GM20431 (cell line): ENCODE measurements at regions not wholly inside any gene's neighbourhood (a gene's known extent, or its start where the extent isn't known, plus 50 kb on each side); places are given as distances from the start of the nearest gene placed in this dataset.

ENCODE experiments used
- in situ Hi-C: fragments of 300-500 bp; cut with MseI, MboI; formaldehyde crosslinking; loops from one replicate; pipeline ENCODE4 v1.15.0; 2020; ENCODE audit warnings: low sequenced_read_pairs; ENCODE audit not compliant: unreplicated experiment

- in situ Hi-C loops, result no loop called here
These were observed 212.3 kb upstream of the GRAMD2B start for GRCh38 chr5:126210955-126211354.

GRCh38 chr5:126219616-126220015 lies 203.6 kb upstream of the GRAMD2B start:
- in situ Hi-C loops, result no loop called here

- in situ Hi-C loops, result no loop called here
These were observed 202.5 kb upstream of the GRAMD2B start for GRCh38 chr5:126220725-126221124.

- in situ Hi-C loops, result no loop called here
These were observed 194.3 kb upstream of the GRAMD2B start for GRCh38 chr5:126228934-126229333.

- in situ Hi-C loops, result no loop called here
These were observed 190.0 kb upstream of the GRAMD2B start for GRCh38 chr5:126233256-126233655.

GRCh38 chr5:126234563-126235195 lies 188.5 kb upstream of the GRAMD2B start:
- in situ Hi-C loops, result no loop called here

GRCh38 chr5:126235628-126236027 lies 187.6 kb upstream of the GRAMD2B start:
- in situ Hi-C loops, result no loop called here

- in situ Hi-C loops, result no loop called here
These were observed 186.2 kb upstream of the GRAMD2B start for GRCh38 chr5:126236994-126237393.

GRCh38 chr5:126248611-126249010 lies 174.6 kb upstream of the GRAMD2B start:
- in situ Hi-C loops, result no loop called here

- in situ Hi-C loops, result no loop called here
These were observed 172.2 kb upstream of the GRAMD2B start for GRCh38 chr5:126251024-126251423.

GRCh38 chr5:126253406-126253805 lies 169.8 kb upstream of the GRAMD2B start:
- in situ Hi-C loops, result no loop called here

- in situ Hi-C loops, result no loop called here
These were observed 159.5 kb upstream of the GRAMD2B start for GRCh38 chr5:126263591-126264184.

GRCh38 chr5:126265917-126266316 lies 157.3 kb upstream of the GRAMD2B start:
- in situ Hi-C loops, result no loop called here

- in situ Hi-C loops, result no loop called here
These were observed 155.8 kb upstream of the GRAMD2B start for GRCh38 chr5:126267438-126267837.

GRCh38 chr5:126268697-126269315 lies 154.4 kb upstream of the GRAMD2B start:
- in situ Hi-C loops, result no loop called here

- in situ Hi-C loops, result no loop called here
These were observed 153.7 kb upstream of the GRAMD2B start for GRCh38 chr5:126269511-126269910.

- in situ Hi-C loops, result no loop called here
These were observed 152.1 kb upstream of the GRAMD2B start for GRCh38 chr5:126271141-126271540.

- in situ Hi-C loops, result no loop called here
These were observed 149.0 kb upstream of the GRAMD2B start for GRCh38 chr5:126274076-126274762.

- in situ Hi-C loops, result no loop called here
These were observed 148.5 kb upstream of the GRAMD2B start for GRCh38 chr5:126274763-126275125.

GRCh38 chr5:126277762-126278161 lies 145.4 kb upstream of the GRAMD2B start:
- in situ Hi-C loops, result no loop called here

GRCh38 chr5:126280343-126280742 lies 142.9 kb upstream of the GRAMD2B start:
- in situ Hi-C loops, result no loop called here
